HG02852 (cell line): ENCODE measurements at regions not wholly inside any gene's neighbourhood (a gene's known extent, or its start where the extent isn't known, plus 50 kb on each side); places are given as distances from the start of the nearest gene placed in this dataset.
"Not testable (repeated sequence)": the region's sequence is repeated elsewhere in the genome, so short reads cannot be mapped to it uniquely, and the experiment has no call there.

Source experiments
- ATAC-seq: cut with Tn5 transposase; IDR thresholded peaks from one replicate; pipeline ENCODE4 v1.9.1; 2021; ENCODE audit warnings: mild to moderate bottlenecking, moderate library complexity; ENCODE audit not compliant: unreplicated experiment

- ATAC-seq: not testable (repeated sequence)
Observed at GRCh38 chr2:87404411-87405255, 343.3 kb upstream of the PLGLB2 start.

GRCh38 chr2:87405531-87406216, 342.2 kb upstream of the PLGLB2 start:
- ATAC-seq: not testable (repeated sequence)

GRCh38 chr2:87406406-87407175, 341.3 kb upstream of the PLGLB2 start:
- ATAC-seq: not testable (repeated sequence)

GRCh38 chr2:87409601-87410000, 338.3 kb upstream of the PLGLB2 start:
- ATAC-seq: not testable (repeated sequence)

- ATAC-seq: not testable (repeated sequence)
Observed at GRCh38 chr2:87410371-87410770, 337.5 kb upstream of the PLGLB2 start.

GRCh38 chr2:87412036-87412820, 335.7 kb upstream of the PLGLB2 start:
- ATAC-seq: not testable (repeated sequence)

- not testable (repeated sequence) for ATAC-seq
Observed at GRCh38 chr2:87414331-87414730, 333.6 kb upstream of the PLGLB2 start.

- ATAC-seq: not testable (repeated sequence)
Observed at GRCh38 chr2:87414795-87415570, 332.9 kb upstream of the PLGLB2 start.

- not testable (repeated sequence) for ATAC-seq
Observed at GRCh38 chr2:87415586-87416265, 332.2 kb upstream of the PLGLB2 start.

GRCh38 chr2:87416266-87416592, 331.7 kb upstream of the PLGLB2 start:
- not testable (repeated sequence) for ATAC-seq

- not testable (repeated sequence) for ATAC-seq
Observed at GRCh38 chr2:87417147-87417546, 330.7 kb upstream of the PLGLB2 start.

GRCh38 chr2:87417742-87418567, 329.9 kb upstream of the PLGLB2 start:
- not testable (repeated sequence) for ATAC-seq

GRCh38 chr2:87418823-87419822, 328.8 kb upstream of the PLGLB2 start:
- not testable (repeated sequence) for ATAC-seq

- not testable (repeated sequence) for ATAC-seq
Observed at GRCh38 chr2:87419980-87420379, 327.9 kb upstream of the PLGLB2 start.

- ATAC-seq: not testable (repeated sequence)
Observed at GRCh38 chr2:87420954-87421353, 326.9 kb upstream of the PLGLB2 start.

- not testable (repeated sequence) for ATAC-seq
Observed at GRCh38 chr2:87423796-87424762, 323.8 kb upstream of the PLGLB2 start.
